NCI-H510A (cell line): ENCODE measurements at regions not wholly inside any gene's neighbourhood (a gene's known extent, or its start where the extent isn't known, plus 50 kb on each side); places are given as distances from the start of the nearest gene placed in this dataset.

ENCODE experiments used
- DNase-seq: peaks from one replicate; lab custom pipeline; 2025; lab: John Stamatoyannopoulos, UW

GRCh38 chr6:151701911-151702562 lies 105.4 kb upstream of the ESR1 start:
- no peak for DNase-seq

GRCh38 chr6:151702851-151703658 lies 104.4 kb upstream of the ESR1 start:
- no peak for DNase-seq

GRCh38 chr6:151704383-151704782 lies 103.1 kb upstream of the ESR1 start:
- DNase-seq, result no peak

- no peak for DNase-seq
Observed at GRCh38 chr6:151705993-151706733, 101.3 kb upstream of the ESR1 start.

- DNase-seq, result no peak
Observed at GRCh38 chr6:151709329-151709728, 98.2 kb upstream of the ESR1 start.

GRCh38 chr6:151716526-151716932 lies 91.0 kb upstream of the ESR1 start:
- peak; percentile 50 for DNase-seq

- no peak for DNase-seq
Observed at GRCh38 chr6:151719070-151719469, 88.4 kb upstream of the ESR1 start.

- DNase-seq, result no peak
Observed at GRCh38 chr6:151721146-151721545, 86.3 kb upstream of the ESR1 start.

GRCh38 chr6:151721671-151722070 lies 85.8 kb upstream of the ESR1 start:
- no peak for DNase-seq

- DNase-seq, result no peak
Observed at GRCh38 chr6:151722342-151722741, 85.1 kb upstream of the ESR1 start.

- no peak for DNase-seq
Observed at GRCh38 chr6:151723152-151723551, 84.3 kb upstream of the ESR1 start.

GRCh38 chr6:151729829-151730495 lies 77.5 kb upstream of the ESR1 start:
- no peak for DNase-seq

GRCh38 chr6:151730496-151730870 lies 77.0 kb upstream of the ESR1 start:
- no peak for DNase-seq

GRCh38 chr6:151731313-151731712 lies 76.2 kb upstream of the ESR1 start:
- no peak for DNase-seq

GRCh38 chr6:151733680-151734320 lies 73.7 kb upstream of the ESR1 start:
- DNase-seq, result no peak

GRCh38 chr6:151738267-151738666 lies 69.2 kb upstream of the ESR1 start:
- no peak for DNase-seq

- DNase-seq, result no peak
Observed at GRCh38 chr6:151738960-151739359, 68.5 kb upstream of the ESR1 start.

GRCh38 chr6:151740820-151741219 lies 66.7 kb upstream of the ESR1 start:
- DNase-seq, result no peak

GRCh38 chr6:151747896-151748295 lies 59.6 kb upstream of the ESR1 start:
- no peak for DNase-seq

- DNase-seq, result no peak
Observed at GRCh38 chr6:151749341-151749740, 58.1 kb upstream of the ESR1 start.

- DNase-seq, result no peak
Observed at GRCh38 chr6:151753581-151753980, 53.9 kb upstream of the ESR1 start.

- no peak for DNase-seq
Observed at GRCh38 chr6:151757506-151757955, 50.0 kb upstream of the ESR1 start.
